ENCODE measurements at regions not wholly inside any gene's neighbourhood (a gene's known extent, or its start where the extent isn't known, plus 50 kb on each side); places are given as distances from the start of the nearest gene placed in this dataset.

- DNase-seq (ENCODE audit: low spot score): no peak
Observed at GRCh38 chr6:100181309-100181708, 187.3 kb upstream of the MCHR2 start.

GRCh38 chr6:100179576-100179975 is 185.6 kb upstream of the MCHR2 start:
- no peak for DNase-seq (ENCODE audit: low spot score)

GRCh38 chr6:100177956-100178355 is 183.9 kb upstream of the MCHR2 start:
- no peak for DNase-seq (ENCODE audit: low spot score)

- DNase-seq (ENCODE audit: low spot score): no peak
Observed at GRCh38 chr6:100176951-100177710, 183.1 kb upstream of the MCHR2 start.

GRCh38 chr6:100176311-100176950 is 182.4 kb upstream of the MCHR2 start:
- DNase-seq (ENCODE audit: low spot score): peak; percentile 69

GRCh38 chr6:100175814-100176310 is 181.8 kb upstream of the MCHR2 start:
- DNase-seq (ENCODE audit: low spot score): peak; percentile 23

GRCh38 chr6:100173211-100173610 is 179.2 kb upstream of the MCHR2 start:
- DNase-seq (ENCODE audit: low spot score): no peak

- DNase-seq (ENCODE audit: low spot score): no peak
Observed at GRCh38 chr6:100172322-100172713, 178.3 kb upstream of the MCHR2 start.

- no peak for DNase-seq (ENCODE audit: low spot score)
Observed at GRCh38 chr6:100171533-100172321, 177.7 kb upstream of the MCHR2 start.

- DNase-seq (ENCODE audit: low spot score): no peak
Observed at GRCh38 chr6:100168148-100168547, 174.1 kb upstream of the MCHR2 start.

- DNase-seq (ENCODE audit: low spot score): no peak
Observed at GRCh38 chr6:100167585-100167984, 173.6 kb upstream of the MCHR2 start.

GRCh38 chr6:100166956-100167355 is 172.9 kb upstream of the MCHR2 start:
- DNase-seq (ENCODE audit: low spot score): no peak

- no peak for DNase-seq (ENCODE audit: low spot score)
Observed at GRCh38 chr6:100165442-100165841, 171.4 kb upstream of the MCHR2 start.

- no peak for DNase-seq (ENCODE audit: low spot score)
Observed at GRCh38 chr6:100163035-100163434, 169.0 kb upstream of the MCHR2 start.

- DNase-seq (ENCODE audit: low spot score): no peak
Observed at GRCh38 chr6:100161782-100162365, 167.9 kb upstream of the MCHR2 start.

GRCh38 chr6:100160930-100161329 is 166.9 kb upstream of the MCHR2 start:
- no peak for DNase-seq (ENCODE audit: low spot score)

- no peak for DNase-seq (ENCODE audit: low spot score)
Observed at GRCh38 chr6:100155141-100155540, 161.1 kb upstream of the MCHR2 start.

- DNase-seq (ENCODE audit: low spot score): no peak
Observed at GRCh38 chr6:100153636-100154275, 159.7 kb upstream of the MCHR2 start.

GRCh38 chr6:100152201-100152600 is 158.2 kb upstream of the MCHR2 start:
- no peak for DNase-seq (ENCODE audit: low spot score)

- DNase-seq (ENCODE audit: low spot score): no peak
Observed at GRCh38 chr6:100144991-100145390, 151.0 kb upstream of the MCHR2 start.

- DNase-seq (ENCODE audit: low spot score): no peak
Observed at GRCh38 chr6:100138346-100139022, 144.5 kb upstream of the MCHR2 start.

Data from HT-29 (cell line).